GM08714 (cell line): ENCODE measurements at regions not wholly inside any gene's neighbourhood (a gene's known extent, or its start where the extent isn't known, plus 50 kb on each side); places are given as distances from the start of the nearest gene placed in this dataset.

Experiments
- H3K4me3 ChIP-seq: fragments of 200-500 bp; sonication (Bioruptor generic); 2 replicates; pipeline ENCODE4 v1.5.1; 2014; ENCODE audit warnings: mild to moderate bottlenecking, low read length, inconsistent platforms
- ZNF274 ChIP-seq: IDR thresholded peaks from 2 replicates; pipeline ENCODE4 v1.6.1; 2012; ENCODE audit warnings: mild to moderate bottlenecking, low read depth, low read length

DNA sequence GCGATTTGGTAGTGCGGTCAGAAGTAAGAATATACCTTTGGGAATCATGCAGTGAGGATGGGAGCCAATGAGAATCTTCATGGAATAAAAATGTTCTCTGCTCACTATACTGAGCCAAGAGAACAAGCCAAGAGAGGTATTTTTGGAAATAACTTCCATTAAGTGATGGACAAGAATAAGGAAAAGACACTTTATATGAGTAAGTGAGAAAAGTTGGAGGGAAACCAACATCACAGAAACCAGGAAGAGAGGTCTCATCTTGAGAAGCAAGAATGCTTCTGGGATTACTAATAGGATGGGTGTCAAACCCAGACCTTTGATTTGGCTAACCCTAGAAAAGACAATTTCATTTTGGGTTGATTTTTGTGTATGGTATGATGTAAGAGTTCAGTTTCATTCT, 181.2 kb upstream of the JAG1 start:
- TF ChIP-seq ZNF274: no peak

DNA sequence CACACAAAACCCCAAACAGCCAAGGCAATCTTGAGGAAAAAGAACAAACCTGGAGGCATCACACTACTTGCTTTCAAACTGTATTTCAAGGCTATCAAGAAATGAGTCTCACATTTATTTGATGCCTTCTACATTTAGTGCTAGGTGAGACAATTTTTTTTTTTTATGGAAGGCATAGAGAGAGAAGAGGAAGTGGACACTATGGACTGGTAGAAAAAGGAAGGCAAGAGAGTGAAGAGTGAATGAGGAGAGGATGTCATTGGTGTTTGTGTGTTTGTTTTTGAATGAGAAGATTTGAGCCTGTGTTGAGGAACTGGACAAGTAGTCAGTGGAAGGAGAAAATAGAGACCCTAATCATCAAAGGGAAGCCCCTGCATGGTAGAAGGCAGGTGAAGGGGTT, 182.0 kb upstream of the JAG1 start:
- H3K4me3 ChIP-seq: no peak overlapping the region
- no peak for TF ChIP-seq ZNF274

More for the DNA sequence above, 181.2 kb upstream of the JAG1 start:
- no peak overlapping the region for H3K4me3 ChIP-seq

DNA sequence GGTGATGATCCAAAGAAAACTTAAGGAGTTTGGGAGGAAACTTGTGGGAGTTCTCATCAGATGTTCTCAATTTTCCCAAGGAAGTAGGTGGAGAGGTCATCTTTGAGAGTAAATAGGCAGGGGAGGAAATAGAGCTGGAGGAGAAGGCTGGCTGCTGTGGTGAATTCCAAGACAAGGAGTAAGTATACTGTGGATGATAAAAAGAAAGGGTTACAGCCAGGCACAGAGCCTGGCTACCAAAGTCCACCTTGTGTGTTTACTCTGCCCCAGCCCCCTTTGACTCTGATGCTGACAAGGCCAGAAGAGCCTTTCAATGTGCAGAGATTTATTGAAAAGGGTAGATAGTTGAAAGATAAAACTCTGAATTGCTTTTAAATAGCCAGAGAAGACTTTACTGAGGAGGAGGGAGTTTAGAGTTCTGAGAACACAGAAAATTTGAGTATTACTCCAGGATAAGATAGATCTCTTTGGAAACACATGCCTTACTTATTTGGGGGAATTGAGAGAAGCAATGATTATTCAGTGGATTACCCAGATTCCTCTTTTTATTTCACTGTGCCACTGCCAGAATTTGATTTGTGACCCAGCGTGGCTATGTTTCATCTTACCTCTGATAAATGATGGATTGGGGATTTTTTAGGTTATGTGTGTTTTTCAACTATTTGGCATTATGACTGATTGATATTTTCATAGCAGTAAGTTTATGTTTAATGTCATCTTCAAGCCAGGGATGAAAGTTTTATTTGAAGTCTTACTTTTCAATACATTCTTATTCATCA, 182.6 kb upstream of the JAG1 start:
- TF ChIP-seq ZNF274: no peak
- H3K4me3 ChIP-seq: no peak overlapping the region

DNA sequence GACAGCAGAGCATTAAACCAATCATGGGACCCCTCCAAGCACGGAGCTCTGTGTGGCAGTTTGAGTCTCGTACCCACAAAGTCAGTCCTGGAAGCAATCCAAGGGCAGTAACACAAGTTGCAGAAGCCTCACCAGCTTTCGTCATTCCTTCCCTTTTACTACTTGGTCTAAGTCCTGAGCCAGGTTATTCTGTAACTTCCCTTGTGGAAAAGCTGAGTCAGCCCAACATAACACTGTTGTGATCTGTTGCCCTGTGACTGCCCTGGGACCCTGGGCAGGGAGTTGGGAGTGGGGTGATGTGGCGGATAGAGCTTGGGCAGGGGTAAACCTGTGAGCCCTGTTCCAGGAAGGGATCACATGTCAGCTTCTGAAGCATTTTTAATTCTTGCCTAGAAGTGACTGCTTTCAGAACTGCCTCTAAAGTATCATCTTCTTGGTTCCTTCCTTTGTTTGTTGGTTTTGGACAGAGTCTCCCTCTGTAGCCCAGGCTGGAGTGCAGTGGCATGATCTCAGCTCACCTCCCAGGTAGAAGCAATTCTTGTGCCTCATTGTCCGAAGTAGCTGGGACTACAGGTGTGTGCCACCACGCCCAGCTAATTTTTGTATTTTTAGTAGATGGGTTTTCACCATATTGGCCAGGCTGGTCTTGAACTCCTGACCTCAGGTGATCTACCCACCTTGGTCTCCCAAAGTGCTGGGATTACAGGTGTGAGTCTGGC, 183.7 kb upstream of the JAG1 start:
- no peak for TF ChIP-seq ZNF274

DNA sequence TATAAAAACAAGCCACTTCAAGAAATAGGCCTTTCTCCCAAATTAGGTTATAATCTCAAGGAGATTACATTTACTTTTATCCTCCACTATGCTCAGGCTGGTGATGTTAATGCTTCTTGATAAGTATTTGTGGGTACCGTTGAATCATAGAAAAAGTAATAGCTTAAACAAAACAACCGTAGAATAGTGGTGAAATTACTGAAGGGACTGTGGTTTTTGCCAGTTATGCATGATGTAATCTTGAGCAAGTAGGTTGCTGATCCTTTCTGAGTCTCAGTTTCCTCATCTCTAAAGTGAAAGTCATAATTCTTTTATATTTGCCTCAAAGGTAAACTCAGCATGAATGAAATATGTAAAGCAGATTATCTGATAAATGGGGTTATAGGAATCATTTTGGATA, 187.3 kb upstream of the JAG1 start:
- no peak for TF ChIP-seq ZNF274

More for the DNA sequence above, 183.7 kb upstream of the JAG1 start:
- H3K4me3 ChIP-seq: no peak overlapping the region

DNA sequence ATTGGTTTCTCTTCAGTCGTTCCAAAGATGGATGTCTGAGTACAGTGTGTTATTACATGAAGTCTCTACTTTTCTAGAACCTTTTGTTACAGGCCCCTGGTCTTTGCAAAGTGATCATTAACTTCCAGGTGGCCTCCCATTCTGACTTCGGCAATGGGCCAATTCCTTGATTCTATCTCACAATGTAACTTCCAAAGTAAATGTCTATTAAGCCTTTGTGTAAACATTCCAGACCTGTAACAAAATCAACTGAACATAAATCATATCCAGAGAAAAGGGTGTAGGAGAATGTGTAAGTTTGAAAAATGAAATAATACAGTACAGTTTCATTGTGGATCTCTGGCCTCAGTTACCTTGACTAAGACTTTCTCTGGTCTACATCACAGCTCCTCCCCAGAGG, 187.8 kb upstream of the JAG1 start:
- TF ChIP-seq ZNF274: no peak
- no peak overlapping the region for H3K4me3 ChIP-seq

More for the DNA sequence above, 187.3 kb upstream of the JAG1 start:
- no peak overlapping the region for H3K4me3 ChIP-seq

DNA sequence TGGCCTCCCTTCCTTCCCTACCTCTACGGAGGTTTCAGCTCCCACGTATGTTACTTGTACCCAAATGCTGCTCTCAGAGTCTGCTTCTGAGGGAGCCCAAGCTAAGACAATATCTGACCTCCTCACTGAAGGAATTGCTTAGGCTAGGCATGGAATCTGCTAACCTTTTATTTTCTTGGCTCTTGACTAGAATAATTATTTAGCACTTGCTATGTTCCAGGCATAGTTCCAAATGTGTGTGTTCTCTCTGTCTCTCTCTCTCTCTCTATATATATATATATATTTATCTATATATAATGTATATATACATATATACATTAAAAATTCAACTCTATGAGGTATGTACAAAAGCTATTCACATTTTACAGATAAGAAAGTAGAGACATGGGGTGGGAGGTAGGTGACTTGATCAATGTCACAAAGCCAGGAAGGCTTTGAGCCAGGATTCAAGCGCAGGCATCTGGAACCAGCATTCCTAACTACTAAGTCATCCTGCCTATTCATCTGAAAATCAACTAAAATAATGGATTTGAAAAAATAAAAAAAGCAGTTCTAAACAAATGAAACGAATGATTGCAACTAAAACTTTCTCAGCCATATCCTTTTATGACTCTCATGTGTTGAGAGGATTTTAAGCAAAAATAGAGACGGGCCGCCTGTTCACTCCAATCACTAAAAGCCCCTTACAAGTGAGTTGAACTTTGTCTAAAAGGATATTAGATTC, 189.7 kb upstream of the JAG1 start:
- no peak overlapping the region for H3K4me3 ChIP-seq

DNA sequence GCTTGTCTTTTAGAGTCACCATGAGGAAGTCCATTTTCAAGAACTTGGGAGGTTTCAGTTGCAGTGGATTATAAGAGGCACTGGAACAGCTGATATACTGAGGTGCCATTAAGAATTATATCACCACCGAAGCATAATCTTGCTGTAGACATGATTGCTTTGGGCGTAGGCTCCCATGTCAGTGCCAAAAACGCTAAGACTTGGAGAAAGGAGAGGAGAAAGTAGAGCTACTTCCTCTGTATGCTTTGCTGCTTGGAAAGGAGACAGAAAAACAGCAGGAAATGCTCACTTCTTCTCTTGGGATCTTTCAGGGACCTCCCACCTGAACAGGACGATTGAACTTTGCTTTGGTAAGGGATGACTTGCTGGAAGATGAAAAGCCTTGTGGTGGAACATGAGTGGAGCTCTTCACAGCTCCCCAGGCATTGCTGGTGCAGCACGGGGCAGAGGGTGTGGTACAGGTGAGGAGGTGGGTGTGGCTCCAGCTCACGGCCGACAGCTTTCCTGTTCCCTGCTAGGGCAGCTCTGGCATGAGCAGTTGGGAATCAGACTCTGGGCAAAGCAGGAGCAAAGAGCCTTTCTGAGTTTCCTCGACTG, 190.4 kb upstream of the JAG1 start:
- no peak overlapping the region for H3K4me3 ChIP-seq
- no peak for TF ChIP-seq ZNF274

More for the DNA sequence above, 189.7 kb upstream of the JAG1 start:
- no peak for TF ChIP-seq ZNF274

DNA sequence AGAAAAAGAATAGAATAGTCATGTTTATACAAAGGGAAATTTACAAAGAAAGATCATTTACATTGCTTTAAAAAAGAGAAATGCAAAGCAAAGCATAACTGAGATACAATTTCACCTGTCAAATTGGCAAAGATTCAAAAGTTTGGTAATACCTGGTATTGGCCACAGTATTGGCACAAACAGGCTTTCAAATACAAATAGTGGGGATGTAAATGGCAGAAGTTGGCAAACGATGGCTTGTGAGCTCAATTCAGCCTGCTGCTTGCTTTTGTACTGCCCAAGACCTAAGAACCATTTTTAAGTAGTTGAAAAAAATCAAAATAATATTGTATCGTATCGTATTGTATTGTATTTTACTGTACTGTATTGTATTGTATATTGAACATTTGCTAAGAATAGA, 194.5 kb upstream of the JAG1 start:
- no peak overlapping the region for H3K4me3 ChIP-seq
- TF ChIP-seq ZNF274: no peak

DNA sequence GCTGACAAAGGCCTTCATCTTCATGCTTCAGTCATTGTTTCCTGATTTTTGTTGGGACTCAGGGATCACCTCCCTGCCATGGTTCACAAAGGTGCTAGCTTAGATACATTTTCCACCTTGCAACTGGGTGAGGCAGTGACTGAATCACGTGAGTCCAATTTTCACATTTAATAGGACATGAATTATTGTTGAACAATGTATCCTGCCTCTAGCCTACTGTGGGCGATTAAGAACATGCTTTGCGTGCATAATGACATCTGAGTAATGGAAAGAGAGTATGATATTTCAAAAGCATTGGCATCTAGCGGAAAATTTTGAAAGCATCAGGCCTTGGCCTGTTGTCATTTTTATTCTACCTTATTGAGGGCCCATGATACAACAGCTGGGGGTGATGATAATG, 199.2 kb upstream of the JAG1 start:
- TF ChIP-seq ZNF274: no peak

DNA sequence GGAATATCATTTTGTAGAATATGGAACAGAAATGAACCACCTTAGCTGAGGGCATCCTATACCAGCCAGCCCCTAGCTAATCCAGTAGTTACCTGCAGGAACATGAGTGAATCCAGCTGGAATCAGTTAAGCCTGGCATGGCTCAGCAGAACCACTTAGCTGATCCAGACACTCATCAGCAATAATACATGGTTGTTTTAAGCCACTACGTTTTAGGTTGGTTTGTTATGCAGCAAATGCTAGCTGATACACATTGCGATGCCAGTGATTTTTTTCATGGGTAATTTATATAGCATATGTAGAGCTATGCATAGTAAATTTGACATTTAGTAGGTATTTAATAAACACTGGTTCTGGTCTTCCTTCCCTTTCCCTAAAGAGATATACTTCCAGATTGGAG, 201.9 kb upstream of the JAG1 start:
- TF ChIP-seq ZNF274: no peak
- H3K4me3 ChIP-seq: no peak overlapping the region

More for the DNA sequence above, 199.2 kb upstream of the JAG1 start:
- H3K4me3 ChIP-seq: no peak overlapping the region

DNA sequence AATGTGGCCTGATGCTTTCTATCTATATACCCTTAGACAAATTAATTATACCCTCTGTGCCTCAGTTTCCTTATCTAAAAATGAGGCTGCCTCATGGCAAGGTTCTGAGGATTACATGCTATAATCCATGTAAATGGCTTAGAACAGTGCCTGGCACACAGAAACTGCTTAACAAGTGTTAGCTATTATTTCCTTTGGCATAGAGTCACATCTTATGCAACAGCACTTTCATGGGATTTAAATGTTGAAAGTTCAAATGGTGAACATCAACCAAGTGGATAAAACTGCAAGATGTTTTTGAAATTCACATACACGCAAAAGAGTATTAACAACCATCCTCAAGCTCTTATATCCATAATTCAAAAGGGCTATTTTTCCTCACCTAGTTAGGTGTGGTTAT, 202.8 kb upstream of the JAG1 start:
- no peak for TF ChIP-seq ZNF274
- no peak overlapping the region for H3K4me3 ChIP-seq

DNA sequence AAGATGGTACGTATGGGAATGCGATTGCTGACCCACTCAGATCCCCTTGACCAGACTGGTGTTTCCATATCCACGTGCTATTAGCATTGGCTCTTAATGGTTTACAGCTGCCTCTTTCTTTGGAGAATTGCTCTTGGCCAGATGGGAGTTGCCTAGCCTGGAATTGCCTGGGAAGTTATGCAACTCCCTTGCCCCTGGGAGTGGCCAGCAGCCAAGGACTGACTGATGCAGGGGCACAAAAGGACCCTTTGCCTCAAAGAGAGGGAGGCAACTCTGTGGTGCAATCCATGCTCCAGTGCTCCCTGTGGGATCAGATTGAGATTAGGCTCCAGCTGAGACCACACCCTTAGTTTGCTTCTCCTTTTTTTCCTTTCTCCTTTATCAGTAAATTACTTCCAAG, 203.5 kb upstream of the JAG1 start:
- TF ChIP-seq ZNF274: no peak
- H3K4me3 ChIP-seq: no peak overlapping the region

DNA sequence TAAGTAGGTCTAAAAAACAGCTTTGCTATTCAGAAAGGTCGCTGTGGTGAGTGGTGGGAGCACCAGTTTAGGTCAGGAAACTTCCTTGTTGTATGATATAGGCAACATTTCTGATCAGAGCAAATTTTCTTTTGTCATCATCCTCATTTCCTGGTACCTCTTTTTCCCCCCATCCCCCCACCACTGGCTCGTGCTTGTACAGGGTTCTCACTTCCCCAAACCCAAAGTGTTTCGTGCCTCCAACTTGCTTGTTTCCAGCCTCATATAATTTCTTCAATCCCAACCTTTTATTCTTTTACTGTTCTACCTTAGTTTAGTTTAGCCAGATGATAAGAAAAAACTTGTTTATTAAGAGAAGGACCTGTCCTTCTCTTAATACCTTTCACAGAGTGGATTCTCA, 209.4 kb upstream of the JAG1 start:
- no peak for TF ChIP-seq ZNF274
- no peak overlapping the region for H3K4me3 ChIP-seq
